HEK293T (cell line): ENCODE measurements at regions not wholly inside any gene's neighbourhood (a gene's known extent, or its start where the extent isn't known, plus 50 kb on each side); places are given as distances from the start of the nearest gene placed in this dataset.
"Not testable (repeated sequence)": the region's sequence is repeated elsewhere in the genome, so short reads cannot be mapped to it uniquely, and the experiment has no call there.

Experiments used
- CTCF ChIA-PET: fragments of 350-600 bp; formaldehyde crosslinking; extraction: SDS; loops from one replicate; lab custom pipeline; 2021; ENCODE audit warnings: antibody characterized with exemption, inconsistent platforms; lab: Yijun Ruan, JAX
- POLR2A ChIA-PET: fragments of 350-600 bp; formaldehyde crosslinking; extraction: SDS; loops from one replicate; lab custom pipeline; 2020; ENCODE audit warnings: antibody characterized with exemption, inconsistent platforms; lab: Yijun Ruan, JAX
- DNase-seq: peaks from one replicate; pipeline ENCODE4 v3.0.0; 2012; ENCODE audit warnings: mixed read lengths; ENCODE audit errors: extremely low spot score
- ARNT ChIP-seq: fragments of 450-650 bp; IDR thresholded peaks from 2 replicates; pipeline ENCODE4 v1.6.1; 2017; ENCODE audit warnings: mild to moderate bottlenecking
- BHLHE40 ChIP-seq: fragments of 450-650 bp; IDR thresholded peaks from 2 replicates; pipeline ENCODE4 v1.6.1; 2016; ENCODE audit warnings: mild to moderate bottlenecking, moderate library complexity, borderline replicate concordance
- CTBP1 ChIP-seq: fragments of 450-650 bp; IDR thresholded peaks from 2 replicates; pipeline ENCODE4 v1.6.1; 2016; ENCODE audit warnings: borderline replicate concordance
- ELF4 ChIP-seq: fragments of 450-650 bp; IDR thresholded peaks from 2 replicates; pipeline ENCODE4 v1.6.1; 2017; ENCODE audit warnings: antibody characterized with exemption
- FOXA1 ChIP-seq: fragments of 450-650 bp; IDR thresholded peaks from 2 replicates; pipeline ENCODE4 v1.6.1; 2016; ENCODE audit warnings: mild to moderate bottlenecking
- FOXK2 ChIP-seq: fragments of 450-650 bp; IDR thresholded peaks from 2 replicates; pipeline ENCODE4 v1.6.1; 2016; ENCODE audit warnings: mild to moderate bottlenecking
- FOXM1 ChIP-seq: fragments of 450-650 bp; IDR thresholded peaks from 2 replicates; pipeline ENCODE4 v1.6.1; 2017; ENCODE audit warnings: mild to moderate bottlenecking, borderline replicate concordance
- HDGF ChIP-seq: fragments of 450-650 bp; IDR thresholded peaks from 2 replicates; pipeline ENCODE4 v1.6.1; 2017; ENCODE audit warnings: antibody characterized with exemption, borderline replicate concordance
- L3MBTL2 ChIP-seq: fragments of 450-650 bp; conservative IDR thresholded peaks from 2 replicates; pipeline ENCODE4 v1.6.1; 2016; ENCODE audit warnings: mild to moderate bottlenecking
- LEF1 ChIP-seq: fragments of 450-650 bp; IDR thresholded peaks from 2 replicates; pipeline ENCODE4 v1.6.1; 2017; ENCODE audit warnings: mild to moderate bottlenecking, borderline replicate concordance
- NFRKB ChIP-seq: fragments of 450-650 bp; IDR thresholded peaks from 2 replicates; pipeline ENCODE4 v1.6.1; 2016; ENCODE audit warnings: mild to moderate bottlenecking, moderate library complexity
- SP1 ChIP-seq: fragments of 450-650 bp; IDR thresholded peaks from 2 replicates; pipeline ENCODE4 v1.6.1; 2017
- SUZ12 ChIP-seq: fragments of 450-650 bp; IDR thresholded peaks from 2 replicates; pipeline ENCODE4 v1.6.1; 2016; ENCODE audit warnings: mild to moderate bottlenecking
- TARDBP ChIP-seq: fragments of 450-650 bp; IDR thresholded peaks from 2 replicates; pipeline ENCODE4 v1.6.1; 2016
- ZNF384 ChIP-seq: fragments of 450-650 bp; IDR thresholded peaks from 2 replicates; pipeline ENCODE4 v1.6.1; 2016
- TF ChIP-seq, protein P1 (sequence below): fragments of 450-650 bp; IDR thresholded peaks from 2 replicates; pipeline ENCODE4 v1.6.1; 2016

DNA sequence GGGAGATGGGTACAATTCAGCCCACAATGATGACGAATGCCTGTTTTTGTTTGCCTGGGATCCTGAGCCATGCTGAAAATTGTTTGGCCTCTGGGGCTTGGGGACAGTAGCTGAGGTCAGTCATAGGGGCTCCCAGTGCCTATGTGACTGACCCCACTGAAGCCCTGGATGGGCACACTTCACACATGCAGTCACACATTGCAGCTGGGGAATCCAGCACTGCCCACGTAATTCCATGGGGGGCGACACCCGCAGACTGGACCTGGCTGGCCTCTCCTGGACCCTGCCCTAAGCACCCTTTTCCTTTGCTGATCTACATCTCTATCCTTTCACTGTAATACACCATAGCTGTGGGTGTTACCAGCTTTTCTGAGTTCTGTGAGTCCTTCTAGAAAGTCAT lies 295.2 kb upstream of the HS6ST1 start:
- POLR2A ChIA-PET, result no interaction called here
- CTCF ChIA-PET, result no interaction called here
- TF ChIP-seq NFRKB (no peak), CTBP1 (no peak), HDGF (no peak), SUZ12 (no peak), FOXA1 (no peak), BHLHE40 (no peak)
- TF ChIP-seq, protein P1, sequence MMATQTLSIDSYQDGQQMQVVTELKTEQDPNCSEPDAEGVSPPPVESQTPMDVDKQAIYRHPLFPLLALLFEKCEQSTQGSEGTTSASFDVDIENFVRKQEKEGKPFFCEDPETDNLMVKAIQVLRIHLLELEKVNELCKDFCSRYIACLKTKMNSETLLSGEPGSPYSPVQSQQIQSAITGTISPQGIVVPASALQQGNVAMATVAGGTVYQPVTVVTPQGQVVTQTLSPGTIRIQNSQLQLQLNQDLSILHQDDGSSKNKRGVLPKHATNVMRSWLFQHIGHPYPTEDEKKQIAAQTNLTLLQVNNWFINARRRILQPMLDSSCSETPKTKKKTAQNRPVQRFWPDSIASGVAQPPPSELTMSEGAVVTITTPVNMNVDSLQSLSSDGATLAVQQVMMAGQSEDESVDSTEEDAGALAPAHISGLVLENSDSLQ, result no peak
- no peak for DNase-seq

DNA sequence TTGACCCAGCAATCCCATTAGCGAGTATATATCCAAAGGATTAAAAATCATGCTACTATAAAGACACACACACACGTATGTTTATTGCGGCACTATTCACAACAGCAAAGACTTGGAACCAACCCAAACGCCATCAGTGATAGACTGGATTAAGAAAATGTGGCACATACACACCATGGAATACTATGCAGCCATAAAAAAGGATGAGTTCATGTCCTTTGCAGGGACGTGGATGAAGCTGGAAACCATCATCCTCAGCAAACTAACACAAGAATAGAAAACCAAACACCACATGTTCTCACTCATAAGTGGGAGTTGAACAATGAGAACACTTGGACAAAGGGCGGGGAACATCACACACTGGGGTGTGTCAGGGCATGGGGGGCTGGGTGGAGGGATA lies 296.2 kb upstream of the HS6ST1 start:
- DNase-seq, POLR2A ChIA-PET, CTCF ChIA-PET: not testable (repeated sequence)

DNA sequence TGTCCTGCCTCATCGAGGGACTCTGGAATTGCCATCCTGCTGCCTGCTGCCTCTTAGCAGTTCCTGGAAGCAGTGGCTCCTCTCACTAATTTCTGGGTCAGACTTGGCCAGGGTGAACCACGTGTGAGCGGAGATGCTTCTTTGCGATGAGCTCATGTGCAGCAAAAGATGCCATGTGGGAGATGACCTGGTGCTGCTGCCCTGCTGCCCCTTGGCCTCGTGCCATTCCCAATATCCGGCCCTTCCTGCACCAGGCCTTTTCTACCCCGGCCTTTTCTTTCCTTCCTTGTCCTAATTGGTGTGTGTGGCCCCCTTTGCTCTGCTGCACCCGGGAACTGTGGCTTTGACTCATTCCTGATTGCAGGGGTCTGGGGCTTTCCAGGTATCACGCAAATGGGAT lies 296.9 kb upstream of the HS6ST1 start:
- ChIA-PET CTCF (no interaction called here), POLR2A (no interaction called here)
- no peak for TF ChIP-seq ARNT
- TF ChIP-seq ZNF384, result no peak
- TF ChIP-seq BHLHE40, result no peak
- no peak for TF ChIP-seq NFRKB
- TF ChIP-seq, protein P1, result no peak
- no peak for TF ChIP-seq ELF4
- TF ChIP-seq FOXK2, result no peak
- TF ChIP-seq L3MBTL2, result no peak
- TF ChIP-seq SUZ12, result no peak
- TF ChIP-seq FOXA1, result no peak
- TF ChIP-seq HDGF, result no peak
- no peak for TF ChIP-seq CTBP1
- TF ChIP-seq TARDBP, result no peak
- TF ChIP-seq LEF1, result no peak
- no peak for DNase-seq

DNA sequence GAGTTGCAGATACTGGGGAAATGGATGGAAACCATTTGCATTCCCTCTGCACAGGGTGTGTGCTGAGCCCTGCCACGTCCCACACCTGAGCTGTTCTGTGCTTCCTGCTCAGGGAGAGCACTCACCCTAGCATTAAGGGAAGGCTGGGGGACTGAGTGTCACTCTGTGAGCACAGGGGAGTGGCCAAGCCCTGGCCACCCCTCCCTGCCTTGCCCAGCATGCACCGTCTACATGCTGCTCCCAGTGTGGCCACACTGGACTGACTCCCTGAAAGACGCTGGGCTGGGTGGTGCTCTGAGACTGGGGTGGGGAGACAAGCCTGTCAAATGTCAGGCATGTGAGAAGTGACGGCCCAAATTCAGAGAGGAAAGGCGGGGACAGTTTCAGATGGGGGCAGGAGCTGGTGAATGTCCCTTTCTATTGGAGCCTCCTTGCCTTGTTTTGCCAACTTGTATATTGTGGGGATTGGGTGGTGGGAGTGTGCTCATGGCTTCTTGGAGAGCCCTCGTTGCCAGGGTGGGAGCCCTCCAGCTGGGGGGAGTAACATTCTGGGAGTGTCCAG lies 298.4 kb upstream of the HS6ST1 start:
- DNase-seq, result no peak
- TF ChIP-seq, protein P1, result no peak
- no peak for TF ChIP-seq CTBP1
- TF ChIP-seq LEF1, result no peak
- TF ChIP-seq SUZ12, result no peak
- TF ChIP-seq ARNT, result no peak
- TF ChIP-seq SP1, result no peak
- TF ChIP-seq ZNF384, result no peak
- no peak for TF ChIP-seq BHLHE40
- no peak for TF ChIP-seq FOXA1
- TF ChIP-seq TARDBP, result no peak
- no peak for TF ChIP-seq FOXK2
- TF ChIP-seq L3MBTL2, result no peak
- no peak for TF ChIP-seq FOXM1
- no peak for TF ChIP-seq NFRKB
- TF ChIP-seq HDGF, result no peak
- TF ChIP-seq ELF4, result no peak
- ChIA-PET POLR2A (no interaction called here), CTCF (no interaction called here)

DNA sequence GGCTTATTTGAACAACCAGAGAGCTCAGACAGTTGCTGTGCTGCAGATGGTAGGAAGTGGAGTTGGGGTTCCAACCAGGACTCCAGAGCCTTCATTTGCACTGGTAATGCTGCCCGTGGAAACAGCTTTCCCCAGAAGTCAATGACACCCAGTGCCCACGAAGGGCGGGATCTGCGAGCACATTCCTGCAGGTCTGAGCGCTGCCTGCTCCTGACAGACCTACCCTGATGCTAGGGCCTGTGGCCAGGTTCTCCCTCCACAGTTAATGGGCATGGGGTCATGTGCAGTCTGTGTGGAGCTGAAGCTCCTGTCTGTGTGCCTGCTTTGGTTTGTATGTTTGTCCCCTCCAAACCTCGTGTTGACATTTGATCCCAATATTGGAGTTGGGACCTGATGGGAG lies 299.0 kb upstream of the HS6ST1 start:
- TF ChIP-seq BHLHE40 (no peak), SUZ12 (no peak), ELF4 (no peak), LEF1 (no peak), FOXA1 (no peak), ZNF384 (no peak), NFRKB (no peak)
- no peak for DNase-seq
- CTCF ChIA-PET, result no interaction called here
- POLR2A ChIA-PET, result no interaction called here

DNA sequence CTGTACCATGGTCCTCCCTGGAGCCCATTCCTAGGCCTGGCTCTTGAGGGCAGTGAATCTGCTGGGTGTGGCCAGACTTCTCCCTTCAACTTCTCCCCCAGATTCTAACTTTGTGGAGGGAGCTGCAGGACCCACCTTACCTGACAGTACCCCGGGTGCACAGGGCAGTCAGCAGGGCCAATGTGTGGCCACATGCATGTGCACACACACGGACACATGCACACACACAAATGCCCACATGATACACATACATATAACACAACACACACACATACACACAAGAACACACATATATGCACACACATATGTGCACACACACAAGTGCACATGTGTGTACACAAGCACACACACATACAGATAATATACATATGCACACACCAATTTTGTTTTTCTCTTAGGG lies 300.0 kb upstream of the HS6ST1 start:
- DNase-seq, result no peak
- ChIA-PET CTCF (no interaction called here), POLR2A (no interaction called here)
- TF ChIP-seq LEF1, result no peak
- TF ChIP-seq SUZ12, result no peak
- no peak for TF ChIP-seq ARNT
- no peak for TF ChIP-seq SP1
- no peak for TF ChIP-seq BHLHE40
- no peak for TF ChIP-seq CTBP1
- no peak for TF ChIP-seq ELF4
- no peak for TF ChIP-seq TARDBP
- TF ChIP-seq NFRKB, result no peak
- TF ChIP-seq HDGF, result no peak
- no peak for TF ChIP-seq FOXA1
- TF ChIP-seq FOXM1, result no peak
- no peak for TF ChIP-seq L3MBTL2
- TF ChIP-seq FOXK2, result no peak
- no peak for TF ChIP-seq ZNF384
- TF ChIP-seq, protein P1, result no peak
